GM23338 (cell line): ENCODE measurements at regions not wholly inside any gene's neighbourhood (a gene's known extent, or its start where the extent isn't known, plus 50 kb on each side); places are given as distances from the start of the nearest gene placed in this dataset.
A peak's percentile ranks its signal among the peaks of the same experiment; 100 is the strongest.

Experiments used
- ATAC-seq: fragments of 200-7000 bp; cut with Tn5 transposase; 3 replicates; pipeline ENCODE4 v1.9.1; 2020
- DNase-seq: peaks from one replicate; pipeline ENCODE4 v3.0.0-alpha.2; 2015; ENCODE audit warnings: low spot score
- H2AFZ ChIP-seq: fragments of 200-600 bp; sonication (generic); 2 replicates; pipeline ENCODE4 v1.8.0; 2016; ENCODE audit warnings: antibody characterized with exemption, mild to moderate bottlenecking, moderate library complexity
- H3F3A ChIP-seq: fragments of 200-600 bp; sonication (generic); replicated peaks from 2 replicates; pipeline ENCODE4 v1.8.0; 2017; ENCODE audit warnings: antibody characterized with exemption, mixed run types, low read depth
- H3K27ac ChIP-seq: fragments of 200-600 bp; sonication (generic); 2 replicates; pipeline ENCODE4 v1.6.1; 2016; ENCODE audit warnings: low read depth
- H3K27me3 ChIP-seq: fragments of 200-600 bp; sonication (generic); 2 replicates; pipeline ENCODE4 v1.8.0; 2016; ENCODE audit warnings: mild to moderate bottlenecking, mixed run types, moderate library complexity; ENCODE audit not compliant: insufficient read depth
- H3K36me3 ChIP-seq: fragments of 200-600 bp; sonication (generic); 2 replicates; pipeline ENCODE4 v1.8.0; 2016; ENCODE audit warnings: mild to moderate bottlenecking; ENCODE audit not compliant: insufficient read depth
- H3K4me1 ChIP-seq: fragments of 200-600 bp; sonication (generic); 2 replicates; pipeline ENCODE4 v1.8.0; 2016; ENCODE audit warnings: mild to moderate bottlenecking, moderate library complexity; ENCODE audit not compliant: insufficient read depth
- H3K4me2 ChIP-seq: fragments of 200-600 bp; sonication (generic); 2 replicates; pipeline ENCODE4 v1.7.1; 2017; ENCODE audit warnings: mixed run types
- H3K4me3 ChIP-seq: fragments of 200-600 bp; sonication (generic); 2 replicates; pipeline ENCODE4 v1.6.1; 2016; ENCODE audit warnings: mixed run types
- H3K79me2 ChIP-seq: fragments of 200-600 bp; sonication (generic); replicated peaks from 2 replicates; pipeline ENCODE4 v1.8.0; 2017; ENCODE audit warnings: mild to moderate bottlenecking; ENCODE audit not compliant: insufficient read depth
- H3K9me2 ChIP-seq: fragments of 200-600 bp; sonication (generic); 2 replicates; pipeline ENCODE4 v1.8.0; 2017; ENCODE audit not compliant: insufficient read depth
- H4K20me1 ChIP-seq: fragments of 200-600 bp; sonication (generic); replicated peaks from 2 replicates; pipeline ENCODE4 v1.8.0; 2017; ENCODE audit warnings: mild to moderate bottlenecking; ENCODE audit not compliant: insufficient read depth
- H3K27ac Mint-ChIP-seq: 2 replicates; pipeline ENCODE4 v1.8.0; 2020; ENCODE audit warnings: inconsistent platforms, mild to moderate bottlenecking, moderate library complexity, mixed read lengths
- H3K27me3 Mint-ChIP-seq: 3 replicates; pipeline ENCODE4 v1.8.0; 2022; ENCODE audit warnings: low read depth, mild to moderate bottlenecking, moderate library complexity, mixed read lengths, inconsistent platforms; ENCODE audit not compliant: insufficient read depth, poor library complexity
- H3K36me3 Mint-ChIP-seq: 3 replicates; pipeline ENCODE4 v1.8.0; 2021; ENCODE audit warnings: low read depth, mild to moderate bottlenecking, inconsistent platforms, moderate library complexity, mixed read lengths
- H3K4me1 Mint-ChIP-seq: 3 replicates; pipeline ENCODE4 v1.8.0; 2020; ENCODE audit warnings: mild to moderate bottlenecking, inconsistent platforms, mixed read lengths
- H3K4me3 Mint-ChIP-seq: 3 replicates; pipeline ENCODE4 v1.8.0; 2021; ENCODE audit warnings: moderate library complexity, mild to moderate bottlenecking, inconsistent platforms, mixed read lengths
- H3K9me3 Mint-ChIP-seq: 3 replicates; pipeline ENCODE4 v1.8.0; 2020; ENCODE audit warnings: moderate library complexity, mild to moderate bottlenecking, inconsistent platforms, mixed read lengths
- CREB1 ChIP-seq: fragments of 250-450 bp; sonication (Bioruptor Pico); IDR thresholded peaks from 2 replicates; pipeline ENCODE4 v1.5.0; 2020; ENCODE audit warnings: low read depth, mild to moderate bottlenecking, moderate library complexity
- CTCF ChIP-seq, 2 experiments: fragments of 200-600 bp in 1 of 2; sonication (generic) in 1 of 2; conservative IDR thresholded peaks; 2 replicates each; pipeline versions ENCODE4 v1.5.1 to v1.6.1; 2016 to 2017; ENCODE audit warnings: antibody characterized with exemption in 2 of 2, low read depth in 2 of 2, mild to moderate bottlenecking in 2 of 2, moderate library complexity in 1 of 2
- ETS1 ChIP-seq: IDR thresholded peaks from 2 replicates; pipeline ENCODE4 v1.6.1; 2016; ENCODE audit warnings: antibody characterized with exemption
- EZH2 ChIP-seq: fragments of 200-600 bp; sonication (generic); IDR thresholded peaks from one replicate; pipeline ENCODE4 v1.8.0; 2017; ENCODE audit warnings: antibody characterized with exemption, mild to moderate bottlenecking, low read depth; ENCODE audit not compliant: unreplicated experiment
- EZH2phosphoT487 ChIP-seq: fragments of 200-600 bp; sonication (generic); IDR thresholded peaks from one replicate; pipeline ENCODE4 v1.8.1; 2018; ENCODE audit warnings: antibody characterized with exemption; ENCODE audit not compliant: unreplicated experiment
- JUNB ChIP-seq: IDR thresholded peaks from one replicate; pipeline ENCODE4 v1.6.1; 2016; ENCODE audit warnings: antibody characterized with exemption; ENCODE audit not compliant: unreplicated experiment
- NANOG ChIP-seq: IDR thresholded peaks from 2 replicates; pipeline ENCODE4 v1.6.1; 2016; ENCODE audit warnings: antibody characterized with exemption, borderline replicate concordance
- POLR2AphosphoS5 ChIP-seq: IDR thresholded peaks from 2 replicates; pipeline ENCODE4 v1.6.1; 2016; ENCODE audit warnings: antibody characterized with exemption, low read depth
- STAT1 ChIP-seq: IDR thresholded peaks from one replicate; pipeline ENCODE4 v1.6.1; 2016; ENCODE audit warnings: antibody characterized with exemption; ENCODE audit not compliant: unreplicated experiment
- ZNF114 ChIP-seq: fragments of 250-450 bp; sonication (Bioruptor Pico); IDR thresholded peaks from 2 replicates; pipeline ENCODE4 v1.5.0; 2020; ENCODE audit warnings: mild to moderate bottlenecking, moderate library complexity
- ZNF331 ChIP-seq: fragments of 250-450 bp; sonication (Bioruptor Pico); IDR thresholded peaks from 2 replicates; pipeline ENCODE4 v1.5.0; 2020; ENCODE audit warnings: low read depth, mild to moderate bottlenecking, moderate library complexity
- ZNF462 ChIP-seq: fragments of 250-450 bp; sonication (Bioruptor Pico); IDR thresholded peaks from 2 replicates; pipeline ENCODE4 v1.5.0; 2020; ENCODE audit warnings: mild to moderate bottlenecking, moderate library complexity
- TF ChIP-seq, protein P1 (sequence below): IDR thresholded peaks from one replicate; pipeline ENCODE4 v1.6.1; 2018; ENCODE audit warnings: antibody characterized with exemption; ENCODE audit not compliant: unreplicated experiment

GRCh38 chr3:152047465-152047864 is 174.0 kb downstream of the SUCNR1 start:
- Histone ChIP-seq H2AFZ (0 out of 2 replicates have a peak overlapping the region, but pooled peaks have one; percentile 12), H3K27me3 (no peaks in the 10 kb centered on the region), H3F3A (no peaks in the 10 kb centered on the region), H3K4me3 (no peak overlapping the region), H3K4me1 (no peaks in the 10 kb centered on the region), H3K9me2 (0 out of 2 replicates have a peak, but pooled peaks cover 2% of the 10 kb centered on the region), H4K20me1 (no peaks in the 10 kb centered on the region), H3K36me3 (0 out of 2 replicates have a peak, but pooled peaks cover 3% of the 10 kb centered on the region), H3K79me2 (no peaks in the 10 kb centered on the region), H3K4me2 (no peak overlapping the region), H3K27ac (no peak overlapping the region)
- 0 out of 3 replicates have a peak, but pooled peaks cover under 1% of the 10 kb centered on the region for H3K9me3 Mint-ChIP-seq
- H3K4me1 Mint-ChIP-seq: no peaks in the 10 kb centered on the region
- ATAC-seq: no peak
- H3K27ac Mint-ChIP-seq: no peak overlapping the region
- TF ChIP-seq ZNF462 (CRISPR knock-in tag): no peak
- no peak for TF ChIP-seq ZNF331
- TF ChIP-seq CTCF (conservative IDR thresholded peaks at IDR 0.05; ENCODE audit: low read depth in 2 of 2): no peak
- no peak for TF ChIP-seq EZH2phosphoT487
- TF ChIP-seq NANOG: no peak
- TF ChIP-seq CREB1 (CRISPR knock-in tag): no peak
- TF ChIP-seq, protein P1, sequence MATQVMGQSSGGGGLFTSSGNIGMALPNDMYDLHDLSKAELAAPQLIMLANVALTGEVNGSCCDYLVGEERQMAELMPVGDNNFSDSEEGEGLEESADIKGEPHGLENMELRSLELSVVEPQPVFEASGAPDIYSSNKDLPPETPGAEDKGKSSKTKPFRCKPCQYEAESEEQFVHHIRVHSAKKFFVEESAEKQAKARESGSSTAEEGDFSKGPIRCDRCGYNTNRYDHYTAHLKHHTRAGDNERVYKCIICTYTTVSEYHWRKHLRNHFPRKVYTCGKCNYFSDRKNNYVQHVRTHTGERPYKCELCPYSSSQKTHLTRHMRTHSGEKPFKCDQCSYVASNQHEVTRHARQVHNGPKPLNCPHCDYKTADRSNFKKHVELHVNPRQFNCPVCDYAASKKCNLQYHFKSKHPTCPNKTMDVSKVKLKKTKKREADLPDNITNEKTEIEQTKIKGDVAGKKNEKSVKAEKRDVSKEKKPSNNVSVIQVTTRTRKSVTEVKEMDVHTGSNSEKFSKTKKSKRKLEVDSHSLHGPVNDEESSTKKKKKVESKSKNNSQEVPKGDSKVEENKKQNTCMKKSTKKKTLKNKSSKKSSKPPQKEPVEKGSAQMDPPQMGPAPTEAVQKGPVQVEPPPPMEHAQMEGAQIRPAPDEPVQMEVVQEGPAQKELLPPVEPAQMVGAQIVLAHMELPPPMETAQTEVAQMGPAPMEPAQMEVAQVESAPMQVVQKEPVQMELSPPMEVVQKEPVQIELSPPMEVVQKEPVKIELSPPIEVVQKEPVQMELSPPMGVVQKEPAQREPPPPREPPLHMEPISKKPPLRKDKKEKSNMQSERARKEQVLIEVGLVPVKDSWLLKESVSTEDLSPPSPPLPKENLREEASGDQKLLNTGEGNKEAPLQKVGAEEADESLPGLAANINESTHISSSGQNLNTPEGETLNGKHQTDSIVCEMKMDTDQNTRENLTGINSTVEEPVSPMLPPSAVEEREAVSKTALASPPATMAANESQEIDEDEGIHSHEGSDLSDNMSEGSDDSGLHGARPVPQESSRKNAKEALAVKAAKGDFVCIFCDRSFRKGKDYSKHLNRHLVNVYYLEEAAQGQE: no peak
- no peak for TF ChIP-seq STAT1
- no peak for TF ChIP-seq ETS1
- no peak for TF ChIP-seq JUNB
- TF ChIP-seq EZH2: no peak
- no peak for TF ChIP-seq POLR2AphosphoS5
- TF ChIP-seq ZNF114 (CRISPR knock-in tag): no peak
- H3K36me3 Mint-ChIP-seq: no peaks in the 10 kb centered on the region
- H3K4me3 Mint-ChIP-seq: no peak overlapping the region
- H3K27me3 Mint-ChIP-seq: peaks cover 2% of the 10 kb centered on the region
- no peak for DNase-seq
